Body of pancreas (tissue), 4 donors: ENCODE measurements at regions not wholly inside any gene's neighbourhood (a gene's known extent, or its start where the extent isn't known, plus 50 kb on each side); places are given as distances from the start of the nearest gene placed in this dataset.

Experiments used
- ATAC-seq: fragments of 150-250 bp; one replicate; pipeline ENCODE4 v1.9.1; 2016
- DNase-seq, 4 donors: peaks; one replicate each; pipeline ENCODE4 v3.0.0-alpha.2; 2019
- H3K27ac ChIP-seq, 4 donors: fragments of 200-600 bp; sonication (generic); 1 replicate in 3 of 4; 2 replicates in 1 of 4; pipeline versions ENCODE4 v1.5.1 to v1.6.1; 2016 to 2019; ENCODE audit warnings: mild to moderate bottlenecking in 1 of 4, mixed read lengths in 1 of 4, moderate library complexity in 1 of 4
- H3K27me3 ChIP-seq, 2 donors: fragments of 200-600 bp; sonication (generic); one replicate each; pipeline ENCODE4 v1.6.0; 2016; ENCODE audit warnings: mild to moderate bottlenecking in 1 of 2
- H3K36me3 ChIP-seq, 2 donors: fragments of 200-600 bp; sonication (generic); replicated peaks in 1 of 2; 2 replicates each; pipeline ENCODE4 v1.5.1; 2016; ENCODE audit warnings: low read depth in 2 of 2; ENCODE audit not compliant: insufficient read depth in 1 of 2
- H3K4me1 ChIP-seq: fragments of 200-600 bp; sonication (generic); one replicate; pipeline ENCODE4 v1.6.0; 2016
- H3K4me3 ChIP-seq, 2 donors: fragments of 200-600 bp; sonication (generic); 1 replicate in 1 of 2; 2 replicates in 1 of 2; pipeline ENCODE4 v1.5.1; 2016 to 2019
- H3K9me3 ChIP-seq, 3 donors: fragments of 200-600 bp; sonication (generic); 1 replicate in 2 of 3; 2 replicates in 1 of 3; pipeline ENCODE4 v1.5.1; 2016
- POLR2A ChIP-seq, 3 donors: fragments of 450-650 bp; IDR thresholded peaks; one replicate each; pipeline ENCODE4 v1.6.1; 2016; ENCODE audit warnings: antibody characterized with exemption in 3 of 3, mild to moderate bottlenecking in 2 of 3
- WGBS, 2 donors: methylation state at CpG; one replicate each; pipeline ENCODE4 v1.1.5; 2017; 5-methylcytosine and 5-hydroxymethylcytosine counted together
- intact Hi-C: fragments of 100-400 bp; cut with DNase I; formaldehyde crosslinking; loops from one replicate; pipeline ENCODE4 v1.15.1; 2023
- TF ChIP-seq, protein P1 (sequence below), 7 experiments: fragments of 450-650 bp in 4 of 7; fragments of 200-600 bp in 3 of 7; sonication (generic) in 3 of 7; IDR thresholded peaks; one replicate each; pipeline ENCODE4 v1.5.1; 2016 to 2019; ENCODE audit warnings: antibody characterized with exemption in 7 of 7

DNA sequence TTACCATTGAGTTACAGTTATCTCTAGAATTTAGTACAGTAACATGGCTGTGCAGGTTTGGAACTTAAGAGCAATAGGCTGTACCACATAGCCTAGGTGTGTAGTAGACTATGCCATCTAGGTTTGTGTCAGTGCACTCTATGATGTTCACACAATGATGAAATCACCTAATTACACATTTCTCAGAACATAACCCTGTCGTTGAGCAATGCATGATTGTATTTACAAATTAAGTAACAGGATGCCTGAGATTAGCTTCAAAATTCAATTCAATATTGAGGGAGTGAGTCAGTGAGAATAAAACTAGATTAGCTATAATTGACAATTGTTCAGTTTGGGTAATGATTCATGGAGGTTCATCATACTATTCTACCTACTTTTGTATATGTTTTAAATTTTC lies 633.8 kb downstream of the IGSF11 start:
- ATAC-seq (no peak), DNase-seq (no peak)
- no peaks in the 10 kb centered on the region for H3K36me3 ChIP-seq
- H3K27me3 ChIP-seq, result no peaks in the 10 kb centered on the region
- intact Hi-C loops, result no loop called here
- WGBS, 2 donors, result 24 to 25% methylated on average over 1 of the region's 1 CpG
- no peak for TF ChIP-seq POLR2A (IDR thresholded peaks at IDR 0.05)
- TF ChIP-seq, protein P1, sequence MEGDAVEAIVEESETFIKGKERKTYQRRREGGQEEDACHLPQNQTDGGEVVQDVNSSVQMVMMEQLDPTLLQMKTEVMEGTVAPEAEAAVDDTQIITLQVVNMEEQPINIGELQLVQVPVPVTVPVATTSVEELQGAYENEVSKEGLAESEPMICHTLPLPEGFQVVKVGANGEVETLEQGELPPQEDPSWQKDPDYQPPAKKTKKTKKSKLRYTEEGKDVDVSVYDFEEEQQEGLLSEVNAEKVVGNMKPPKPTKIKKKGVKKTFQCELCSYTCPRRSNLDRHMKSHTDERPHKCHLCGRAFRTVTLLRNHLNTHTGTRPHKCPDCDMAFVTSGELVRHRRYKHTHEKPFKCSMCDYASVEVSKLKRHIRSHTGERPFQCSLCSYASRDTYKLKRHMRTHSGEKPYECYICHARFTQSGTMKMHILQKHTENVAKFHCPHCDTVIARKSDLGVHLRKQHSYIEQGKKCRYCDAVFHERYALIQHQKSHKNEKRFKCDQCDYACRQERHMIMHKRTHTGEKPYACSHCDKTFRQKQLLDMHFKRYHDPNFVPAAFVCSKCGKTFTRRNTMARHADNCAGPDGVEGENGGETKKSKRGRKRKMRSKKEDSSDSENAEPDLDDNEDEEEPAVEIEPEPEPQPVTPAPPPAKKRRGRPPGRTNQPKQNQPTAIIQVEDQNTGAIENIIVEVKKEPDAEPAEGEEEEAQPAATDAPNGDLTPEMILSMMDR (IDR thresholded peaks at IDR 0.05), result no peak
- H3K27ac ChIP-seq, result no peak overlapping the region
- no peak overlapping the region for H3K4me3 ChIP-seq
- no peaks in the 10 kb centered on the region for H3K9me3 ChIP-seq
- no peaks in the 10 kb centered on the region for H3K4me1 ChIP-seq

DNA sequence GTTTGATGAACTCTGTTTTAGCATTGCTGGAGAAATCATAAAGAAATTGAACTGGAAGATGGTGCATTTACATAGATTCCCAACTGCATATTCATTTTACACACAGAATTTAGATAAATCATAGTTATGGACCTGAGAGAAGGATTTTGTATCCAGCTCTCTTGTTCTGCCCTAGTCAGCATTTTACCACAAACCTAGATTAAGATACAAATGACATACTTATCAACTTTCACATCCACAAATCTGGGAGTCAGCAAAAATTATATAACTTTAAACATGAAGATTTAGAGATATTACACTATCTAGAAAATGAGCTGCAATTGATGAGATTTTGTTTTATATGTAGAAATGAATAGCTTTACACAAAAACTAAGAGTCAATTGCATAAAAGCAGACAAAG lies 632.8 kb downstream of the IGSF11 start:
- TF ChIP-seq, protein P1 (IDR thresholded peaks at IDR 0.05), result no peak
- TF ChIP-seq POLR2A (IDR thresholded peaks at IDR 0.05), result no peak
- Histone ChIP-seq H3K27me3 (no peaks in the 10 kb centered on the region), H3K9me3 (no peaks in the 10 kb centered on the region), H3K4me1 (no peaks in the 10 kb centered on the region), H3K27ac (no peak overlapping the region), H3K4me3 (no peak overlapping the region), H3K36me3 (no peaks in the 10 kb centered on the region)
- ATAC-seq (no peak), DNase-seq (no peak)
- intact Hi-C loops, result no loop called here

DNA sequence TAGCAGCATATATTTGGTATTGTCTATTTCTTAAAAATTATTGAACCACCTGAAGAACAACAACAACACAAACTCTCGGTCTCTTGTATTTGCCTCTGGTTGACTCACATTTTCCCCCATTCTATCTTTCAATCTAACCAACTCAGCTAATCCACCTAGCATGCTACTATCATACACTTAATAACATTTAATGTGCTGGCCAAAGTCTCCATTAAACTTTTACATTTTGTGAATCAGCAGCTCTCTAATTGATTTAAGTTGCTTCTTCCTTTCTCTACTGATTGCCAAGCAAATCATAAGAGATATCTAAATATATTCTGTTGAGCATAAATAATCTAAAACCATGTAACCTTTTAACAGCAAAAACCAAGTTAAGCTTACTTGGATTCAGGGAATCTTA lies 631.7 kb downstream of the IGSF11 start:
- Histone ChIP-seq H3K36me3 (no peaks in the 10 kb centered on the region), H3K4me3 (no peak overlapping the region), H3K27me3 (no peaks in the 10 kb centered on the region), H3K9me3 (no peaks in the 10 kb centered on the region), H3K27ac (no peak overlapping the region), H3K4me1 (no peaks in the 10 kb centered on the region)
- DNase-seq (no peak), ATAC-seq (no peak)
- no peak for TF ChIP-seq POLR2A (IDR thresholded peaks at IDR 0.05)
- TF ChIP-seq, protein P1 (IDR thresholded peaks at IDR 0.05), result no peak
- 65 to 76% methylated on average over 1 of the region's 1 CpG for WGBS, 2 donors
- intact Hi-C loops, result no loop called here

DNA sequence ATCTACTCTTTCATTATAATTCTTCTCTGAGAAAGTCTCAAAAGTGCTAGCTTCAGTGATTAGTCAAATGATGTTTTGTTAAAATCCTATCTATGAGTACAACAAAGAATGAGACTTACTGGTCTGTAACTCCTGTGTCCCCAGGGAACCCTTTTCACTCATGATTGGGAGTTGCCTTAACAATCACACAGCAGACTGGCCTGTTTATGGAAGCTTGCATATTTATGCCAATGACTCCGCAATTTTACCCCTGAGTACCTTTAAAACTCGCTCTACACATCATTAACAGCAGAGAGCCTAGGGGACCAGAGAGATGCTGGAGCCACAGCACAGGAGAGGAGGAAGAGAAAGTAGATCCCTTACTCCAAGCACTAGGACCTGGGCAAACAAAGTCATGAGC lies 628.1 kb downstream of the IGSF11 start:
- Histone ChIP-seq H3K4me3 (no peak overlapping the region), H3K27ac (no peak overlapping the region), H3K27me3 (no peaks in the 10 kb centered on the region), H3K36me3 (no peaks in the 10 kb centered on the region), H3K9me3 (no peaks in the 10 kb centered on the region), H3K4me1 (no peaks in the 10 kb centered on the region)
- no peak for TF ChIP-seq POLR2A (IDR thresholded peaks at IDR 0.05)
- TF ChIP-seq, protein P1 (IDR thresholded peaks at IDR 0.05), result no peak
- intact Hi-C loops, result no loop called here
- 61 to 73% methylated on average over 2 of the region's 2 CpGs for WGBS, 2 donors
- DNase-seq (no peak), ATAC-seq (no peak)

DNA sequence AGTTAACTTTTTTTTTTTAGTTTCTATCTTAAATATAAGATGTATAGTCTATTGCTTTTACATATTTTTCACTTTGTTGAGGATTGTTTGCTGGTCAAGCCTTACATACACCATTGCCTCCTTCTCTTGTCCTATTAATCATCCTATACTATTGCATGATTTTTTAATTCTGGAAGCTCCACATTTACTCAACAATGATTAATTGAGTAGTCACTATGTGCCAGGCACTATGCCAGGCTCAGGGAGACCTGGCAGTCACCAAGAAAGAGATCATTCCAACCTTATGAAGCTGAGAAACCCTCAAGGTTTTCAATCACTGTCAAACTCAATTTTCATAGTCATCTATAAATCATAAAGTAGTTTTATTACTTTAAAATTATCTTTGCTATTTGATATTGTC lies 626.2 kb downstream of the IGSF11 start:
- Histone ChIP-seq H3K27ac (no peak overlapping the region), H3K36me3 (no peaks in the 10 kb centered on the region), H3K4me3 (no peak overlapping the region), H3K4me1 (no peaks in the 10 kb centered on the region), H3K9me3 (no peaks in the 10 kb centered on the region), H3K27me3 (no peaks in the 10 kb centered on the region)
- DNase-seq (no peak), ATAC-seq (no peak)
- TF ChIP-seq, protein P1 (IDR thresholded peaks at IDR 0.05), result no peak
- TF ChIP-seq POLR2A (IDR thresholded peaks at IDR 0.05), result no peak
- intact Hi-C loops, result no loop called here
